CD14-positive monocyte (primary cell): ENCODE measurements at regions not wholly inside any gene's neighbourhood (a gene's known extent, or its start where the extent isn't known, plus 50 kb on each side); places are given as distances from the start of the nearest gene placed in this dataset.
"Not testable (repeated sequence)": the region's sequence is repeated elsewhere in the genome, so short reads cannot be mapped to it uniquely, and the experiment has no call there.

Experiments
- DNase-seq, 3 donors: peaks; one replicate each; pipeline ENCODE4 v3.0.0-alpha.2; 2011 to 2022
- H2AFZ ChIP-seq: 2 replicates; pipeline ENCODE4 v1.6.0; 2012; ENCODE audit warnings: mild to moderate bottlenecking, low read depth, low read length, inconsistent platforms; ENCODE audit not compliant: insufficient read depth, poor library complexity, severe bottlenecking
- H3K27ac ChIP-seq, 2 donors: 1 replicate in 1 of 2; 2 replicates in 1 of 2; pipeline ENCODE4 v1.5.1; 2012 to 2013; ENCODE audit warnings: low read length in 2 of 2, control low read depth in 1 of 2, inconsistent platforms in 1 of 2, low read depth in 1 of 2, mild to moderate bottlenecking in 1 of 2
- H3K27me3 ChIP-seq, 2 donors: one replicate each; pipeline versions ENCODE4 v1.6.0 to v1.6.1; 2011 to 2013; ENCODE audit warnings: low read length in 2 of 2; ENCODE audit not compliant: control insufficient read depth in 2 of 2, insufficient read depth in 2 of 2
- H3K36me3 ChIP-seq, 2 donors: replicated peaks in 1 of 2; 1 replicate in 1 of 2; 2 replicates in 1 of 2; pipeline versions ENCODE4 v1.5.1 to v1.6.1; 2012 to 2013; ENCODE audit warnings: low read length in 2 of 2, control low read depth in 1 of 2, inconsistent platforms in 1 of 2, mild to moderate bottlenecking in 1 of 2; ENCODE audit not compliant: insufficient read depth in 2 of 2, control insufficient read depth in 1 of 2
- H3K4me1 ChIP-seq, 2 donors: 1 replicate in 1 of 2; 2 replicates in 1 of 2; pipeline versions ENCODE4 v1.5.1 to v1.6.1; 2012 to 2013; ENCODE audit warnings: low read length in 2 of 2, control low read depth in 1 of 2, inconsistent platforms in 1 of 2, mild to moderate bottlenecking in 1 of 2, moderate library complexity in 1 of 2; ENCODE audit not compliant: insufficient read depth in 2 of 2, control insufficient read depth in 1 of 2
- H3K4me2 ChIP-seq: replicated peaks from 2 replicates; pipeline ENCODE3; 2012; ENCODE audit warnings: low read length, moderate library complexity, mild to moderate bottlenecking; ENCODE audit not compliant: poor library complexity, severe bottlenecking; ENCODE audit errors: extremely low read depth
- H3K4me3 ChIP-seq, 3 experiments: fragments of 200-600 bp in 1 of 3; sonication (generic) in 1 of 3; replicated peaks in 1 of 3; 1 replicate in 2 of 3; 2 replicates in 1 of 3; pipeline ENCODE4 v1.5.1; 2011 to 2013; ENCODE audit warnings: low read length in 3 of 3, mild to moderate bottlenecking in 3 of 3, control low read depth in 2 of 3, low read depth in 2 of 3, inconsistent platforms in 1 of 3, moderate library complexity in 1 of 3
- H3K79me2 ChIP-seq: 2 replicates; pipeline ENCODE4 v1.6.0; 2012; ENCODE audit warnings: mild to moderate bottlenecking, control low read depth, inconsistent platforms, low read length, moderate library complexity; ENCODE audit not compliant: insufficient read depth
- H3K9ac ChIP-seq: 2 replicates; pipeline ENCODE4 v1.6.0; 2017; ENCODE audit warnings: low read length, mild to moderate bottlenecking; ENCODE audit not compliant: insufficient read depth, poor library complexity, severe bottlenecking
- H3K9me3 ChIP-seq, 2 donors: replicated peaks in 1 of 2; 1 replicate in 1 of 2; 2 replicates in 1 of 2; pipeline versions ENCODE4 v1.5.1 to v1.6.1; 2012 to 2013; ENCODE audit warnings: low read length in 2 of 2, control low read depth in 1 of 2; ENCODE audit not compliant: control insufficient read depth in 1 of 2, insufficient read depth in 1 of 2
- H4K20me1 ChIP-seq: 2 replicates; pipeline ENCODE4 v1.6.0; 2012; ENCODE audit warnings: mild to moderate bottlenecking, low read length, control low read depth, moderate library complexity; ENCODE audit not compliant: insufficient read depth
- H3K27ac Mint-ChIP-seq, 7 donors: one replicate each; pipeline ENCODE4 v1.8.0; 2020; ENCODE audit warnings: mild to moderate bottlenecking in 7 of 7, mixed read lengths in 7 of 7, moderate library complexity in 6 of 7, inconsistent platforms in 2 of 7
- H3K27me3 Mint-ChIP-seq, 3 donors: one replicate each; pipeline ENCODE4 v1.8.0; 2021 to 2022; ENCODE audit warnings: low read depth in 3 of 3, mild to moderate bottlenecking in 3 of 3, mixed read lengths in 3 of 3, moderate library complexity in 3 of 3, inconsistent platforms in 1 of 3
- H3K36me3 Mint-ChIP-seq, 2 donors: one replicate each; pipeline ENCODE4 v1.8.0; 2020; ENCODE audit warnings: mixed read lengths in 2 of 2, inconsistent platforms in 1 of 2, mild to moderate bottlenecking in 1 of 2
- H3K4me1 Mint-ChIP-seq: one replicate; pipeline ENCODE4 v1.8.0; 2020; ENCODE audit warnings: mild to moderate bottlenecking, mixed read lengths
- H3K4me3 Mint-ChIP-seq, 2 donors: one replicate each; pipeline ENCODE4 v1.8.0; 2020; ENCODE audit warnings: mild to moderate bottlenecking in 2 of 2, mixed read lengths in 2 of 2, moderate library complexity in 1 of 2
- H3K9me3 Mint-ChIP-seq, 7 donors: one replicate each; pipeline ENCODE4 v1.8.0; 2020 to 2022; ENCODE audit warnings: mixed read lengths in 7 of 7, mild to moderate bottlenecking in 6 of 7, moderate library complexity in 6 of 7, inconsistent platforms in 2 of 7
- CTCF ChIP-seq: fragments of 200-600 bp; IDR thresholded peaks from one replicate; pipeline ENCODE4 v1.8.0; 2022; ENCODE audit warnings: antibody characterized with exemption, mild to moderate bottlenecking
- WGBS: methylation state at CpG from one replicate; pipeline ENCODE4 v1.1.5; 2013; ENCODE audit warnings: missing lambda C conversion rate; ENCODE audit not compliant: insufficient coverage; 5-methylcytosine and 5-hydroxymethylcytosine counted together
- intact Hi-C, 2 donors: fragments of 100-400 bp; cut with micrococcal nuclease; formaldehyde crosslinking; loops; one replicate each; pipeline versions ENCODE4 v1.15.0 to v1.15.1; 2023

- Histone ChIP-seq H3K9me3 (peaks cover 6 to 8% of the 10 kb centered on the region in 2 donors), H3K4me2 (no peak overlapping the region), H3K27ac (no peak overlapping the region), H4K20me1 (no peaks in the 10 kb centered on the region), H3K79me2 (no peaks in the 10 kb centered on the region), H2AFZ (no peak overlapping the region), H3K4me3 (no peak overlapping the region), H3K9ac (no peak overlapping the region), H3K4me1 (no peaks in the 10 kb centered on the region), H3K36me3 (no peaks in the 10 kb centered on the region), H3K27me3 (no peaks in the 10 kb centered on the region)
- no peak for DNase-seq
- intact Hi-C loops: no loop called here
- Mint-ChIP-seq H3K4me1 (no peaks in the 10 kb centered on the region), H3K27ac (no peak overlapping the region), H3K9me3 (peaks cover 0 to 13% (median 4%) of the 10 kb centered on the region in 7 donors), H3K4me3 (no peak overlapping the region), H3K27me3 (no peaks in the 10 kb centered on the region), H3K36me3 (no peaks in the 10 kb centered on the region)
- WGBS: no CpG with 5 or more reads among the region's 1 CpG
- TF ChIP-seq CTCF: no peak
Measured at GRCh38 chr13:65111223-65111622, 2118.9 kb downstream of the PCDH9 start.

- H3K36me3 Mint-ChIP-seq, H4K20me1 ChIP-seq, H3K27ac Mint-ChIP-seq, H3K79me2 ChIP-seq, H3K27me3 ChIP-seq, H3K4me1 ChIP-seq, H3K4me1 Mint-ChIP-seq, H3K27me3 Mint-ChIP-seq, H3K4me3 Mint-ChIP-seq, H3K4me2 ChIP-seq, H2AFZ ChIP-seq, DNase-seq, H3K4me3 ChIP-seq, intact Hi-C loops, H3K36me3 ChIP-seq, H3K27ac ChIP-seq, H3K9me3 ChIP-seq, H3K9ac ChIP-seq: not testable (repeated sequence)
- peaks cover 0 to 17% (median 6%) of the 10 kb centered on the region in 7 donors for H3K9me3 Mint-ChIP-seq
- WGBS: 0% methylated on average over 1 of the region's 3 CpGs
Measured at GRCh38 chr13:65104436-65104835, 2125.7 kb downstream of the PCDH9 start.
